ENCODE measurements at regions not wholly inside any gene's neighbourhood (a gene's known extent, or its start where the extent isn't known, plus 50 kb on each side); places are given as distances from the start of the nearest gene placed in this dataset.

- peaks cover 0 to 43% (median 15%) of the 10 kb centered on the region in 7 donors for H3K27me3 ChIP-seq (replicated peaks in 1 of 7)
- no peaks in the 10 kb centered on the region for H3K36me3 ChIP-seq
- TF ChIP-seq POLR2A (IDR thresholded peaks at IDR 0.05) (no peak), POLR2AphosphoS5 (IDR thresholded peaks at IDR 0.05) (no peak), CTCF (IDR thresholded peaks at IDR 0.05 in 8 of 11, conservative IDR thresholded peaks at IDR 0.05 in 3 of 11) (no peak)
- H3K4me3 ChIP-seq: no peak overlapping the region
- H3K27ac ChIP-seq: no peak overlapping the region
- intact Hi-C loops (cut with DNase I; ENCODE audit: low total_unique reads): no loop called here
- WGBS, 5 donors: 61 to 71% (median 65%) methylated on average over 12 of the region's 12 CpGs
- no peak for DNase-seq
- no peaks in the 10 kb centered on the region for H3K4me1 ChIP-seq
- H3K9me3 ChIP-seq: no peaks in the 10 kb centered on the region
Measured at GRCh38 chr20:59441860-59442810, 141.7 kb downstream of the EDN3 start.

GRCh38 chr20:59443550-59443949 is 143.1 kb downstream of the EDN3 start:
- DNase-seq: no peak
- Histone ChIP-seq H3K36me3 (no peaks in the 10 kb centered on the region), H3K9me3 (no peaks in the 10 kb centered on the region), H3K4me3 (no peak overlapping the region), H3K27me3 (replicated peaks in 1 of 7) (peaks cover 0 to 58% (median 15%) of the 10 kb centered on the region in 7 donors), H3K4me1 (no peaks in the 10 kb centered on the region), H3K27ac (no peak overlapping the region)
- WGBS, 5 donors: 65 to 85% (median 72%) methylated on average over 1 of the region's 1 CpG
- intact Hi-C loops (cut with DNase I; ENCODE audit: low total_unique reads): no loop called here
- TF ChIP-seq POLR2A (IDR thresholded peaks at IDR 0.05) (no peak), POLR2AphosphoS5 (IDR thresholded peaks at IDR 0.05) (no peak), CTCF (IDR thresholded peaks at IDR 0.05 in 8 of 11, conservative IDR thresholded peaks at IDR 0.05 in 3 of 11) (no peak)

- intact Hi-C loops (cut with DNase I; ENCODE audit: low total_unique reads): no loop called here
- WGBS, 5 donors: 78 to 91% (median 81%) methylated on average over 4 of the region's 4 CpGs
- Histone ChIP-seq H3K36me3 (no peaks in the 10 kb centered on the region), H3K9me3 (no peaks in the 10 kb centered on the region), H3K4me1 (no peaks in the 10 kb centered on the region), H3K27me3 (replicated peaks in 1 of 7) (peaks cover 0 to 80% (median 22%) of the 10 kb centered on the region in 7 donors), H3K4me3 (no peak overlapping the region), H3K27ac (no peak overlapping the region)
- DNase-seq: no peak
- TF ChIP-seq CTCF (IDR thresholded peaks at IDR 0.05 in 8 of 11, conservative IDR thresholded peaks at IDR 0.05 in 3 of 11) (no peak), POLR2AphosphoS5 (IDR thresholded peaks at IDR 0.05) (no peak), POLR2A (IDR thresholded peaks at IDR 0.05) (no peak)
Measured at GRCh38 chr20:59446376-59446775, 146.0 kb downstream of the EDN3 start.

GRCh38 chr20:59448196-59448595 is 147.8 kb downstream of the EDN3 start:
- peaks cover 0 to 75% (median 22%) of the 10 kb centered on the region in 7 donors for H3K27me3 ChIP-seq (replicated peaks in 1 of 7)
- 32 to 58% (median 36%) methylated on average over 4 of the region's 4 CpGs for WGBS, 5 donors
- intact Hi-C loops (cut with DNase I; ENCODE audit: low total_unique reads): no loop called here
- no peak overlapping the region for H3K4me3 ChIP-seq
- no peak for DNase-seq
- TF ChIP-seq POLR2AphosphoS5 (IDR thresholded peaks at IDR 0.05) (no peak), POLR2A (IDR thresholded peaks at IDR 0.05) (no peak), CTCF (IDR thresholded peaks at IDR 0.05 in 8 of 11, conservative IDR thresholded peaks at IDR 0.05 in 3 of 11) (no peak)
- H3K9me3 ChIP-seq: no peaks in the 10 kb centered on the region
- H3K36me3 ChIP-seq: no peaks in the 10 kb centered on the region
- no peak overlapping the region for H3K27ac ChIP-seq
- no peaks in the 10 kb centered on the region for H3K4me1 ChIP-seq
